Skeletal muscle cell (primary cell): ENCODE measurements at regions not wholly inside any gene's neighbourhood (a gene's known extent, or its start where the extent isn't known, plus 50 kb on each side); places are given as distances from the start of the nearest gene placed in this dataset.

Experiments used
- DNase-seq: peaks from one replicate; pipeline ENCODE4 v3.0.0-alpha.2; 2010; ENCODE audit warnings: low read depth
- H3K4me3 ChIP-seq: 2 replicates; pipeline ENCODE4 v1.5.1; 2011; ENCODE audit warnings: low read depth, mild to moderate bottlenecking, control low read depth, low read length, moderate library complexity

GRCh38 chr10:33802566-33802965 is 468.1 kb upstream of the NRP1 start:
- DNase-seq, result no peak
- H3K4me3 ChIP-seq, result no peak overlapping the region

- DNase-seq, result peak; percentile 21
- H3K4me3 ChIP-seq, result no peak overlapping the region
These were observed 467.2 kb upstream of the NRP1 start for GRCh38 chr10:33801705-33802104.

GRCh38 chr10:33800986-33801385 is 466.5 kb upstream of the NRP1 start:
- DNase-seq, result no peak
- no peak overlapping the region for H3K4me3 ChIP-seq

GRCh38 chr10:33800545-33800944 is 466.1 kb upstream of the NRP1 start:
- no peak for DNase-seq
- H3K4me3 ChIP-seq, result no peak overlapping the region

- no peak for DNase-seq
These were observed 465.5 kb upstream of the NRP1 start for GRCh38 chr10:33799944-33800323.

GRCh38 chr10:33799281-33799943 is 464.9 kb upstream of the NRP1 start:
- H3K4me3 ChIP-seq, result no peak overlapping the region
- no peak for DNase-seq

More at GRCh38 chr10:33799944-33800323, 465.5 kb upstream of the NRP1 start:
- H3K4me3 ChIP-seq, result no peak overlapping the region

GRCh38 chr10:33798754-33799153 is 464.3 kb upstream of the NRP1 start:
- no peak overlapping the region for H3K4me3 ChIP-seq
- no peak for DNase-seq

- no peak for DNase-seq
- no peak overlapping the region for H3K4me3 ChIP-seq
These were observed 462.2 kb upstream of the NRP1 start for GRCh38 chr10:33796680-33797079.

- DNase-seq, result no peak
- H3K4me3 ChIP-seq, result no peak overlapping the region
These were observed 461.1 kb upstream of the NRP1 start for GRCh38 chr10:33795529-33795928.

- H3K4me3 ChIP-seq, result no peak overlapping the region
- DNase-seq, result no peak
These were observed 460.0 kb upstream of the NRP1 start for GRCh38 chr10:33794460-33794859.

GRCh38 chr10:33793793-33794192 is 459.3 kb upstream of the NRP1 start:
- no peak overlapping the region for H3K4me3 ChIP-seq
- DNase-seq, result no peak

- H3K4me3 ChIP-seq, result no peak overlapping the region
- no peak for DNase-seq
These were observed 456.8 kb upstream of the NRP1 start for GRCh38 chr10:33791272-33791660.

- H3K4me3 ChIP-seq, result no peak overlapping the region
- DNase-seq, result no peak
These were observed 456.2 kb upstream of the NRP1 start for GRCh38 chr10:33790521-33791271.

- H3K4me3 ChIP-seq, result no peak overlapping the region
- DNase-seq, result no peak
These were observed 449.1 kb upstream of the NRP1 start for GRCh38 chr10:33783557-33783956.

- no peak overlapping the region for H3K4me3 ChIP-seq
- DNase-seq, result no peak
These were observed 448.6 kb upstream of the NRP1 start for GRCh38 chr10:33783078-33783477.

- no peak for DNase-seq
- H3K4me3 ChIP-seq, result no peak overlapping the region
These were observed 447.3 kb upstream of the NRP1 start for GRCh38 chr10:33781606-33782395.

- DNase-seq, result no peak
- H3K4me3 ChIP-seq, result no peak overlapping the region
These were observed 446.5 kb upstream of the NRP1 start for GRCh38 chr10:33780961-33781360.

- DNase-seq, result no peak
These were observed 442.8 kb upstream of the NRP1 start for GRCh38 chr10:33777223-33777622.

GRCh38 chr10:33776419-33777070 is 442.1 kb upstream of the NRP1 start:
- no peak for DNase-seq
- H3K4me3 ChIP-seq, result no peak overlapping the region

More at GRCh38 chr10:33777223-33777622, 442.8 kb upstream of the NRP1 start:
- H3K4me3 ChIP-seq, result no peak overlapping the region

GRCh38 chr10:33774857-33775256 is 440.4 kb upstream of the NRP1 start:
- DNase-seq, result no peak
- no peak overlapping the region for H3K4me3 ChIP-seq
